ENCODE measurements at regions not wholly inside any gene's neighbourhood (a gene's known extent, or its start where the extent isn't known, plus 50 kb on each side); places are given as distances from the start of the nearest gene placed in this dataset.

DNA sequence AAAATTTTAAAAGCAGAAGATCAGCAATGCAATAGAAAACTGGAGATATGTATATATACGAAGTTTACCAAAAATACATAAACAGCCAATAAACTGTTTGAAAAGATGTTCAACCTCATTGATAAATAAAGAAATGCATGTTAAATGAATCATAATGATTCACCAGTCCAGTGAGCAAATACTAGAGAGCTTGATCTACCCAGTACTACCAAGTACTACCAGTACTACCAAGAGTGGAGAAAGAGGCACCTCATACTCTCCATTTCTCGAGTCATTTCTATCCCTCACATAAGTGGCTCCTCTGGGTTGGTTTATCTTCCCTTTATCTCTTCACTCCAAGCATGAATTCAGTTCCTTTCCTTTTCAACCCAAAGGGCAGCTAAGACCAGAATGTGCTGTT, 138.9 kb downstream of the MREG start:
- Histone ChIP-seq H3K4me3 (ENCODE audit: low read length) (no peak overlapping the region), H3K27ac (ENCODE audit: low read length) (no peak overlapping the region), H4K20me1 (ENCODE audit: insufficient read depth) (no peaks in the 10 kb centered on the region), H2AFZ (ENCODE audit: low read depth, low read length) (no peak overlapping the region), H3K9me2 (ENCODE audit: insufficient read depth, low read length) (no peaks in the 10 kb centered on the region), H3K4me2 (ENCODE audit: low read length) (no peak overlapping the region), H3F3A (ENCODE audit: insufficient read depth, low read length, poor library complexity, severe bottlenecking) (no peaks in the 10 kb centered on the region), H3K27me3 (ENCODE audit: insufficient read depth, low read depth, low read length) (no peaks in the 10 kb centered on the region), H3K36me3 (ENCODE audit: insufficient read depth, low read length) (no peaks in the 10 kb centered on the region), H3K9ac (ENCODE audit: low read length) (no peak overlapping the region), H3K79me2 (replicated peaks; ENCODE audit: insufficient read depth, low read length) (no peaks in the 10 kb centered on the region), H3K9me3 (ENCODE audit: low read length) (no peaks in the 10 kb centered on the region)
- TF ChIP-seq EP300 (conservative IDR thresholded peaks at IDR 0.05; ENCODE audit: poor library complexity, severe bottlenecking): no peak
- no peak for TF ChIP-seq TAF1 (IDR thresholded peaks at IDR 0.05; ENCODE audit: low read depth)
- TF ChIP-seq SMC3 (conservative IDR thresholded peaks at IDR 0.05; ENCODE audit: poor library complexity): no peak
- no peak for TF ChIP-seq EZH2 (IDR thresholded peaks at IDR 0.05; ENCODE audit: borderline replicate concordance, insufficient read depth, low read length, poor library complexity, severe bottlenecking)
- no peak for TF ChIP-seq RAD21 (conservative IDR thresholded peaks at IDR 0.05)
- TF ChIP-seq, protein P1, sequence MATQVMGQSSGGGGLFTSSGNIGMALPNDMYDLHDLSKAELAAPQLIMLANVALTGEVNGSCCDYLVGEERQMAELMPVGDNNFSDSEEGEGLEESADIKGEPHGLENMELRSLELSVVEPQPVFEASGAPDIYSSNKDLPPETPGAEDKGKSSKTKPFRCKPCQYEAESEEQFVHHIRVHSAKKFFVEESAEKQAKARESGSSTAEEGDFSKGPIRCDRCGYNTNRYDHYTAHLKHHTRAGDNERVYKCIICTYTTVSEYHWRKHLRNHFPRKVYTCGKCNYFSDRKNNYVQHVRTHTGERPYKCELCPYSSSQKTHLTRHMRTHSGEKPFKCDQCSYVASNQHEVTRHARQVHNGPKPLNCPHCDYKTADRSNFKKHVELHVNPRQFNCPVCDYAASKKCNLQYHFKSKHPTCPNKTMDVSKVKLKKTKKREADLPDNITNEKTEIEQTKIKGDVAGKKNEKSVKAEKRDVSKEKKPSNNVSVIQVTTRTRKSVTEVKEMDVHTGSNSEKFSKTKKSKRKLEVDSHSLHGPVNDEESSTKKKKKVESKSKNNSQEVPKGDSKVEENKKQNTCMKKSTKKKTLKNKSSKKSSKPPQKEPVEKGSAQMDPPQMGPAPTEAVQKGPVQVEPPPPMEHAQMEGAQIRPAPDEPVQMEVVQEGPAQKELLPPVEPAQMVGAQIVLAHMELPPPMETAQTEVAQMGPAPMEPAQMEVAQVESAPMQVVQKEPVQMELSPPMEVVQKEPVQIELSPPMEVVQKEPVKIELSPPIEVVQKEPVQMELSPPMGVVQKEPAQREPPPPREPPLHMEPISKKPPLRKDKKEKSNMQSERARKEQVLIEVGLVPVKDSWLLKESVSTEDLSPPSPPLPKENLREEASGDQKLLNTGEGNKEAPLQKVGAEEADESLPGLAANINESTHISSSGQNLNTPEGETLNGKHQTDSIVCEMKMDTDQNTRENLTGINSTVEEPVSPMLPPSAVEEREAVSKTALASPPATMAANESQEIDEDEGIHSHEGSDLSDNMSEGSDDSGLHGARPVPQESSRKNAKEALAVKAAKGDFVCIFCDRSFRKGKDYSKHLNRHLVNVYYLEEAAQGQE (IDR thresholded peaks at IDR 0.05; ENCODE audit: borderline replicate concordance): no peak
- TF ChIP-seq, protein P2, sequence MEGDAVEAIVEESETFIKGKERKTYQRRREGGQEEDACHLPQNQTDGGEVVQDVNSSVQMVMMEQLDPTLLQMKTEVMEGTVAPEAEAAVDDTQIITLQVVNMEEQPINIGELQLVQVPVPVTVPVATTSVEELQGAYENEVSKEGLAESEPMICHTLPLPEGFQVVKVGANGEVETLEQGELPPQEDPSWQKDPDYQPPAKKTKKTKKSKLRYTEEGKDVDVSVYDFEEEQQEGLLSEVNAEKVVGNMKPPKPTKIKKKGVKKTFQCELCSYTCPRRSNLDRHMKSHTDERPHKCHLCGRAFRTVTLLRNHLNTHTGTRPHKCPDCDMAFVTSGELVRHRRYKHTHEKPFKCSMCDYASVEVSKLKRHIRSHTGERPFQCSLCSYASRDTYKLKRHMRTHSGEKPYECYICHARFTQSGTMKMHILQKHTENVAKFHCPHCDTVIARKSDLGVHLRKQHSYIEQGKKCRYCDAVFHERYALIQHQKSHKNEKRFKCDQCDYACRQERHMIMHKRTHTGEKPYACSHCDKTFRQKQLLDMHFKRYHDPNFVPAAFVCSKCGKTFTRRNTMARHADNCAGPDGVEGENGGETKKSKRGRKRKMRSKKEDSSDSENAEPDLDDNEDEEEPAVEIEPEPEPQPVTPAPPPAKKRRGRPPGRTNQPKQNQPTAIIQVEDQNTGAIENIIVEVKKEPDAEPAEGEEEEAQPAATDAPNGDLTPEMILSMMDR (IDR thresholded peaks at IDR 0.05; ENCODE audit: poor library complexity, severe bottlenecking): no peak
- no peak for TF ChIP-seq POLR2AphosphoS5 (IDR thresholded peaks at IDR 0.05)
- no peak for TF ChIP-seq MXI1 (conservative IDR thresholded peaks at IDR 0.05; ENCODE audit: poor library complexity, severe bottlenecking)

DNA sequence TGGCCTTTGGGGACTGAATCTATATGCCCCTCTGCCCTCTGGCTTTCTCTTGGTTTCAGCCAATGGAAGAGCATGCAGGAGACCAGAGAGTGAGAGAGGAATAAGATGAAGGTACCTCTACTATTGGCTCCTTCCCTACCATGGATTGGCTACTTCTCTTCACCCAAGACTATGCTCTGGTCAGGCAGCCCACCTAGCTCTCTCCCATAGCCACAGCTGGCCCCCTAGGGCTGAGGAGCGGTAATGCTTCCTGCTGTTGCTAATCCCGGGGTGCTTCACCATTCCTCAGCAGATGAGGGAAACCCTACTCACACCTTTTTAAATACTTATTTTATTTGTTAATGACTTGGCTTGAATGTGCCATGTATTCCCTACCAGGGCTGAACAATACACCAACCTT, 142.4 kb downstream of the MREG start:
- Histone ChIP-seq H2AFZ (ENCODE audit: low read depth, low read length) (no peak overlapping the region), H3K27me3 (ENCODE audit: insufficient read depth, low read depth, low read length) (no peaks in the 10 kb centered on the region), H3K9me3 (ENCODE audit: low read length) (no peaks in the 10 kb centered on the region), H3K36me3 (ENCODE audit: insufficient read depth, low read length) (no peaks in the 10 kb centered on the region), H3K4me2 (ENCODE audit: low read length) (no peak overlapping the region), H3K27ac (ENCODE audit: low read length) (no peak overlapping the region), H3K9me2 (ENCODE audit: insufficient read depth, low read length) (no peaks in the 10 kb centered on the region), H4K20me1 (ENCODE audit: insufficient read depth) (no peaks in the 10 kb centered on the region), H3K79me2 (replicated peaks; ENCODE audit: insufficient read depth, low read length) (no peaks in the 10 kb centered on the region), H3F3A (ENCODE audit: insufficient read depth, low read length, poor library complexity, severe bottlenecking) (no peaks in the 10 kb centered on the region), H3K9ac (ENCODE audit: low read length) (no peak overlapping the region), H3K4me3 (ENCODE audit: low read length) (no peak overlapping the region)
- TF ChIP-seq, protein P1 (IDR thresholded peaks at IDR 0.05; ENCODE audit: borderline replicate concordance): no peak
- TF ChIP-seq, protein P2 (IDR thresholded peaks at IDR 0.05; ENCODE audit: poor library complexity, severe bottlenecking): no peak
- TF ChIP-seq SMC3 (conservative IDR thresholded peaks at IDR 0.05; ENCODE audit: poor library complexity) (no peak), EZH2 (IDR thresholded peaks at IDR 0.05; ENCODE audit: borderline replicate concordance, insufficient read depth, low read length, poor library complexity, severe bottlenecking) (no peak), RAD21 (conservative IDR thresholded peaks at IDR 0.05) (no peak), EP300 (conservative IDR thresholded peaks at IDR 0.05; ENCODE audit: poor library complexity, severe bottlenecking) (no peak), POLR2AphosphoS5 (IDR thresholded peaks at IDR 0.05) (no peak), TAF1 (IDR thresholded peaks at IDR 0.05; ENCODE audit: low read depth) (no peak), MXI1 (conservative IDR thresholded peaks at IDR 0.05; ENCODE audit: poor library complexity, severe bottlenecking) (no peak)

Measured in neural cell (in vitro differentiated cells).